ENCODE measurements at regions not wholly inside any gene's neighbourhood (a gene's known extent, or its start where the extent isn't known, plus 50 kb on each side); places are given as distances from the start of the nearest gene placed in this dataset.

GRCh38 chr10:89963451-89964102, 262.2 kb downstream of the KIF20B start:
- TF ChIP-seq CTCF (IDR thresholded peaks at IDR 0.05; ENCODE audit: insufficient read depth, low read depth, low read length), result no peak
- DNase-seq (ENCODE audit: low read depth), result no peak
- ChIA-PET POLR2A (no interaction called here), CTCF (no interaction called here)
- no peaks in the 10 kb centered on the region for H3K27me3 ChIP-seq (ENCODE audit: control insufficient read depth, insufficient read depth, low read length)
- no peaks in the 10 kb centered on the region for H3K36me3 ChIP-seq (ENCODE audit: control insufficient read depth, insufficient read depth, low read length)
- H3K4me3 ChIP-seq (ENCODE audit: low read depth, low read length), result no peak overlapping the region

- no peak for DNase-seq (ENCODE audit: low read depth)
- Histone ChIP-seq H3K36me3 (ENCODE audit: control insufficient read depth, insufficient read depth, low read length) (no peaks in the 10 kb centered on the region), H3K27me3 (ENCODE audit: control insufficient read depth, insufficient read depth, low read length) (no peaks in the 10 kb centered on the region), H3K4me3 (ENCODE audit: low read depth, low read length) (no peak overlapping the region)
- ChIA-PET CTCF (interaction anchor here (0.8 to 1.7 kb wide), 2 partner anchors 10 to 12 kb away, joined by 3 to 6 read pairs; no protein-coding TSS in a partner anchor), POLR2A (no interaction called here)
- no peak for TF ChIP-seq CTCF (IDR thresholded peaks at IDR 0.05; ENCODE audit: insufficient read depth, low read depth, low read length)
Observed at GRCh38 chr10:89966211-89966610, 264.8 kb downstream of the KIF20B start.

DNA sequence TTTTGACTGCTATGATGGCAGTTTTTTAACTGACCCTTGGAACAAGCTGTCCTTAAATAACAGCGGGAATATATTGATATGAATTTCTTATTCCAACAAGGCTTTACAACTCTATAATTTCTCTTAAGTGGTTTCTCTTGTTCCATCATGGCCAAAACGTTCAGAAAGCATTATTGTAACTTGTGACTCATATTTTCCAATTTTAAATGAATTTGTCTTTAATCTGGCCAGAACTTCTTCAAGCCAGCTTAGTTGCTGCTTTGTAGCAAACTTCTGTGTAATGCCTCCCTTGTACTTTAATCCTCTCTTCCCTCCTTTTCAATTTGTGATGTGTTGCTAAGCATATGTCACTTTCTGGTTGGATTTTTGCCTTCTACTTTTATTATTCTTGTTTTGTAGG, 271.9 kb downstream of the KIF20B start:
- CTCF ChIA-PET, result interaction anchor here (0.6 to 1.5 kb wide), 3 partner anchors 9 to 169 kb away, joined by 3 to 4 read pairs (median 4); no protein-coding TSS in a partner anchor
- no peak for TF ChIP-seq CTCF (IDR thresholded peaks at IDR 0.05; ENCODE audit: insufficient read depth, low read depth, low read length)
- POLR2A ChIA-PET, result no interaction called here
- no peaks in the 10 kb centered on the region for H3K36me3 ChIP-seq (ENCODE audit: control insufficient read depth, insufficient read depth, low read length)
- no peaks in the 10 kb centered on the region for H3K27me3 ChIP-seq (ENCODE audit: control insufficient read depth, insufficient read depth, low read length)
- no peak for DNase-seq (ENCODE audit: low read depth)
- no peak overlapping the region for H3K4me3 ChIP-seq (ENCODE audit: low read depth, low read length)

DNA sequence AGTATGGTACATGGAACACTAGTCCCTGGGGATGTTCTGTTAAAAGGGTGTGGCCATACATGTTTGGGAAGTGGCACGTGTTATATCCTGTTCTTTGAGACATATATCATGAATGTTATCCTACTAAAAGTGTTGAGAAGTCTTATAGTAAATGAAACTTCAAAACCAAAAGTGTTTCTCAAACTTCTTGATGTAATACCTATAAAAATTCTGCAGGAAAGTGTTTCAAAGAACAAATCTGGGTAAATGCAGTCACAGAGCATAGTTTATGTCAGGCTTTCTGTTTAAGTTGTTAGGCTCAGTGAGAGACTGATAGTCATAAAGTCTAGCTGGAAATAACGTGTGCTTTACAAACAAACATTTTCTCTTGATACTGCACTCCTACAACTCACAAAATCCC, 273.7 kb downstream of the KIF20B start:
- TF ChIP-seq CTCF (IDR thresholded peaks at IDR 0.05; ENCODE audit: insufficient read depth, low read depth, low read length), result no peak
- no peak for DNase-seq (ENCODE audit: low read depth)
- Histone ChIP-seq H3K4me3 (ENCODE audit: low read depth, low read length) (no peak overlapping the region), H3K27me3 (ENCODE audit: control insufficient read depth, insufficient read depth, low read length) (no peaks in the 10 kb centered on the region), H3K36me3 (ENCODE audit: control insufficient read depth, insufficient read depth, low read length) (no peaks in the 10 kb centered on the region)
- ChIA-PET CTCF (interaction anchor here (3.6 kb wide), 1 partner anchor 20 kb away, joined by 12 read pairs; no protein-coding TSS in a partner anchor), POLR2A (no interaction called here)

DNA sequence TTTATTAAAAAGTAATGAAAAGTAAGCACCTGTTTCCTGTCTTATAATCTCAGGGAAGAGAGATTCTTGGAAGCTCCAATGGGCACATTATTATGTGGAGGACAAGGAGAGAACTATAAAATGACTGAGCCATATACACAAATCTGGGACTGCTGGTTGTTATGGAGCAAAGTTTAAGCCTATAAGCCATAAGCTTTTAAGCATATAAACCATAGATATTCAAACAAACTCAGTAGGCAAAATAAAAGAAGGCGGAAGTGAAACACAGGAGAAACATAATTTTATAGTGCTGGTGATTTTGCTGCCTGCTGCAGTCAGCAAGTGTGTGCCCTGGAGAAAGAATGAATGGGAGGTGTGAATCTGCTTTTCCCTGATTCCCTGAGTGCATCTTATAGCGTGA, 274.4 kb downstream of the KIF20B start:
- DNase-seq (ENCODE audit: low read depth), result no peak
- POLR2A ChIA-PET, result no interaction called here
- Histone ChIP-seq H3K27me3 (ENCODE audit: control insufficient read depth, insufficient read depth, low read length) (no peaks in the 10 kb centered on the region), H3K36me3 (ENCODE audit: control insufficient read depth, insufficient read depth, low read length) (no peaks in the 10 kb centered on the region), H3K4me3 (ENCODE audit: low read depth, low read length) (no peak overlapping the region)
- TF ChIP-seq CTCF (IDR thresholded peaks at IDR 0.05; ENCODE audit: insufficient read depth, low read depth, low read length), result no peak
- CTCF ChIA-PET, result interaction anchor here (3.6 kb wide), 1 partner anchor 21 kb away, joined by 12 read pairs; no protein-coding TSS in a partner anchor

Measured in BJ (cell line).